GM12891 (cell line): ENCODE measurements at regions not wholly inside any gene's neighbourhood (a gene's known extent, or its start where the extent isn't known, plus 50 kb on each side); places are given as distances from the start of the nearest gene placed in this dataset.

Experiments used
- DNase-seq: peaks from one replicate; pipeline ENCODE4 v3.0.0; 2011; ENCODE audit warnings: low spot score; ENCODE audit not compliant: insufficient read length
- FAIRE-seq: peaks from 2 replicates; lab custom pipeline; 2011; peaks lifted over from hg19 to GRCh38; lab: Jason Lieb, UNC
- PAX5 ChIP-seq: IDR thresholded peaks from 2 replicates; pipeline ENCODE4 v1.6.1; 2011; ENCODE audit warnings: low read length, moderate library complexity, mild to moderate bottlenecking; ENCODE audit not compliant: insufficient read depth, severe bottlenecking
- POLR2A ChIP-seq: IDR thresholded peaks from 2 replicates; pipeline ENCODE4 v1.6.1; 2011; ENCODE audit warnings: low read depth, low read length, control low read depth
- POLR2AphosphoS5 ChIP-seq: IDR thresholded peaks from 2 replicates; pipeline ENCODE4 v1.6.1; 2011; ENCODE audit warnings: low read depth, low read length, control low read depth
- POU2F2 ChIP-seq: IDR thresholded peaks from 2 replicates; pipeline ENCODE4 v1.6.1; 2011; ENCODE audit warnings: low read depth, mild to moderate bottlenecking, control low read depth, low read length, moderate library complexity
- SPI1 ChIP-seq: IDR thresholded peaks from 2 replicates; pipeline ENCODE4 v1.6.1; 2011; ENCODE audit warnings: low read depth, low read length, control low read depth
- TAF1 ChIP-seq: IDR thresholded peaks from 2 replicates; pipeline ENCODE4 v1.6.1; 2011; ENCODE audit warnings: low read depth, low read length, control low read depth

- FAIRE-seq, result no peak
- TF ChIP-seq POLR2AphosphoS5, result no peak
- TF ChIP-seq SPI1, result no peak
- no peak for TF ChIP-seq POLR2A
- no peak for TF ChIP-seq POU2F2
- no peak for TF ChIP-seq TAF1
- TF ChIP-seq PAX5, result no peak
Measured at GRCh38 chr2:238700506-238701340, 147.2 kb upstream of the TWIST2 start.

GRCh38 chr2:238701341-238702206, 146.3 kb upstream of the TWIST2 start:
- DNase-seq (no peak), FAIRE-seq (no peak)
- TF ChIP-seq TAF1, result no peak
- no peak for TF ChIP-seq POLR2AphosphoS5
- TF ChIP-seq POU2F2, result no peak
- TF ChIP-seq POLR2A, result no peak
- no peak for TF ChIP-seq PAX5
- no peak for TF ChIP-seq SPI1

More at GRCh38 chr2:238700506-238701340, 147.2 kb upstream of the TWIST2 start:
- no peak for DNase-seq

DNA sequence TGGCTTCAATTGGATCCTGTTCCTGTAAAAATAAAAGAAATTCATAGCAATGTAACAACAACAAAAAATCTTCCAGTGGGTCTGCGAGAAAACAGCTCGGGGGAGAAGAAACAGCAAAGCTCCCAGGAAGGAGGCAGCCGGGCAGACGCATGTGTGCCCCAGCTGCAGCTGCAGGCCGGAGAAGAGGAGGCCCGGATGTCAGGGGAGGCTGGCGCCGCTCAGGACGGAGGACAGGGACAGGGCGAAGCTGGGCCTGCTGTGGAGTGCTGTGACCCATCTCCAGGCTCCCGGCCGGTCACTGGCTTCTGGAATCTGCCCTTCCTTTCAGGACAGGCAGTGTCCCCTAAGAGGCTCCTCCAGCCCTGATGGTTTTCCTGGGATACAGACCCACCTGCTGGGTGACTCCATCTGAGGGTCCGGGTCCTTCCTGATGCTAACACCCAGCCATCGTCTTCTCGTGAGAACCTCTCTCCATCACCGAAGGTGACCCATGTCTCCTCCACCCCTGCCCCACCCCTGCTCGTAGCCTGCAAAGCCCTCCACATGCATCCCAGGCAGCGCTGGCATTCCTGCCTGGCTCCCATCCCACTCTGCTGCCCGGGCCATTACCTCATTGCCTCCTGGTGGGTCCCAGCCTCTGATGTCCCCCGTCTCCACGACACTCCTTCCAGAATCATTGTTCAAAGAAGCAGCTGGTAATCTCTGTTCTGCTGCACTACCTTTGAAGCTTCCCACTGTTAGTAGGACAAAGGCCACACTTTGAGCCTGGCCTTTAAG, 145.4 kb upstream of the TWIST2 start:
- FAIRE-seq (no peak), DNase-seq (no peak)
- TF ChIP-seq POU2F2, result no peak
- no peak for TF ChIP-seq POLR2A
- TF ChIP-seq POLR2AphosphoS5, result no peak
- TF ChIP-seq PAX5, result no peak
- no peak for TF ChIP-seq SPI1
- TF ChIP-seq TAF1, result no peak

DNA sequence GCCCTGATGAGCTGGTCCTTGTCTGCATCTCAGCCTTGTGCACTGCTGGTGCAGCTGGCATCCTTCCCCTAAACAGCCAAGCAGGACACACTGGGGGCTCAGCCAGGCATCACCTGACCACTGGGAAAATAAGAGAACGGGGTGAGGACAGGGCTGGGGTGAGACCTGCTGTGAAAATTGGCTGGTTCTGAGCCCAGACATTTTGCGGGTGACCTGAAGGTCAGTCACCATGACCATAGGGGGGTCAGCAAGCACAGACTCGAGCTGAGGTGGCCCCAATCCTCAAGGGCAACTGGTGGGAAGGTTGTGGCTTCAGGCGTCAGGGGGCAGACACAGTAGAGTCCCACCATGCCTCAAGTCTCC, 144.9 kb upstream of the TWIST2 start:
- TF ChIP-seq SPI1, result no peak
- no peak for TF ChIP-seq POU2F2
- no peak for TF ChIP-seq PAX5
- TF ChIP-seq TAF1, result no peak
- no peak for TF ChIP-seq POLR2A
- no peak for TF ChIP-seq POLR2AphosphoS5
- FAIRE-seq, result no peak
- DNase-seq, result no peak

- FAIRE-seq (no peak), DNase-seq (no peak)
- no peak for TF ChIP-seq SPI1
- no peak for TF ChIP-seq POU2F2
- no peak for TF ChIP-seq PAX5
- no peak for TF ChIP-seq POLR2AphosphoS5
- TF ChIP-seq TAF1, result no peak
- no peak for TF ChIP-seq POLR2A
Measured at GRCh38 chr2:238703436-238703835, 144.4 kb upstream of the TWIST2 start.

GRCh38 chr2:238704471-238705225, 143.2 kb upstream of the TWIST2 start:
- FAIRE-seq (no peak), DNase-seq (no peak)
- no peak for TF ChIP-seq PAX5
- TF ChIP-seq TAF1, result no peak

GRCh38 chr2:238706163-238706562, 141.7 kb upstream of the TWIST2 start:
- FAIRE-seq (no peak), DNase-seq (no peak)
- TF ChIP-seq POU2F2 (no peak), POLR2AphosphoS5 (no peak), SPI1 (no peak), TAF1 (no peak), POLR2A (no peak), PAX5 (no peak)

DNA sequence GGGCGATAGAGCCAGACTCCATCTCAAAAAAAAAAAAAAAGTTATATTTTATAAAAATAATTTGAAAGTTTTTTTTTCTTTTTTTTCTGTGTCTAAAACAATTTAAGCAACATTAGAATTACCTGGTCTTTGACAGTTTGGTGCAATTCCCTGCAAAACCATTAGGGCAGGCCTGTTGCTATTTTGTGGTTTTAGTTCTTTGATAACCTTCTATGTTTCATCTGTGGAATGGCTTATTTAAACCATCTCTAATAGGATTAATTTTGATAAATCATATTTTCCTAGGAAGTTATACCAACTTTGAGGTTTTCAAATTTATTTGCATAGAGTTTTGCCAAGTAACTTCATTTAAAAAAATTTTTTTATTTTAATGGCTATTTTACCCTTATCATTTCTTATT, 141.2 kb upstream of the TWIST2 start:
- no peak for FAIRE-seq
- DNase-seq, result no peak
- TF ChIP-seq POLR2AphosphoS5 (no peak), TAF1 (no peak), POLR2A (no peak), PAX5 (no peak), SPI1 (no peak), POU2F2 (no peak)
